GM21528 (cell line): ENCODE measurements at regions not wholly inside any gene's neighbourhood (a gene's known extent, or its start where the extent isn't known, plus 50 kb on each side); places are given as distances from the start of the nearest gene placed in this dataset.

Source experiments
- ATAC-seq: cut with Tn5 transposase; IDR thresholded peaks from one replicate; pipeline ENCODE4 v1.9.1; 2021; ENCODE audit warnings: mild to moderate bottlenecking, moderate library complexity; ENCODE audit not compliant: unreplicated experiment, low FRiP score

DNA sequence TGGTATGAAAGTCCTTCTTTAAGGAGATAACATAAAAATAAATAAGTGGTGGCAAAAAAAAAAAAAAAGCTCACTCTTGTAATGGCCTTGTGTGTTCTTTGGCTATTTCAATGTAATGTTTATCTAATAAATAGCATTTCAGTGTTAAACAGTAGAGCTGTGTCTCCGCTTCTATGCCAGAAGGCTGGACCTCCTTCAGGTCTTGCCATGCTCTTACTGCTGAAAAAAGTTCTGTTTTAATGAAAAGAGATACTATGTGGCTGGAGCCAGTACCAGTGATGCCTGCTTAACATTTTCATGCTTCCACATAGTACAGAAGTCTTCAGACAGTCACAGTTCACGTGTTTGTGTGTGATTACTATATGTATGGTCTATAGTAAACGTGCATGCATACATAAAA is 74.1 kb upstream of the PRICKLE1 start:
- no peak for ATAC-seq

DNA sequence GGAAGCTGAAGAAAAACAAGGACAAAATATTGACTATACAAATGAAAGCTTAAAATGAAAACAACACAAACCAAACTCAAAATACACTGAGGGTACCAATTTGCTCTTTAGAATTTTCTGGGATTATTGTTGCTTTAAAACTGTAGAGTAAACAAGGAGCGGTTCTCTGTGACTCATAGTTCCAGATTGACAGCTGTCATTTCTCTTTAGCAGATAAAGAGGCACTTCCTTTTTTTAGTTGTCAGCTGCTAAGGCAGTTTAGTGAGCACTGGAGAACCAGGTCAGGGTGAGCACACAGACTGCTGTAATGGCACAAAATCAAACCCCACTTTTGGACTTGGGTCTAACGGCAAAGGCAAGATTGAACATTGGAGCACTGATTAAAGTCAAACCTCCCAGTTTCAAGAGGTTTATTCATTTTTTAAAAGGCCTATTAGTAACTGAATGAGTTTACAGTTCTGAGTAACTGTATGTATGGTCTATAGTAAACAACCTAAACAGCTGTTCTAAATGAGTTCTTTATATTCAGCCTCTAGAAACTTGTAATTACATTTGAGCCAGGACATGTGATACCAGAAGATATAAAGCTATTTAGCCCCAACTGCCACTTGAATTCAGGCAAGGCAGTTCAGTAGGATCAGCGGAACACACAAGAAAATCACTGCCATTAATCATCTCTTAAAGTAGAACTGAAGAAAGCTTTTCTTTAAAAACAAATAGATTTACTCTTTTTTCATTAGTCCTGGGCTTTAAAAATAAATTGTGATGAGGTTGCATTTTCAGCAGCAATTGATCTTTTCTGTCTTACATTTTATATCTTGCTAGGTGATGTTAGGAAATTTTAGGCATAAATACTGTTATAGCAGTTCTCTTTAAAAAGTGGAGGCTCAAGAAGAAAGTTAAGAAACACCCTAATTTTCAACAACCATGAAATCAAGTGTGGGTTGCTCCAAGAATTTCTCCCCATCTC is 71.7 kb upstream of the PRICKLE1 start:
- no peak for ATAC-seq

DNA sequence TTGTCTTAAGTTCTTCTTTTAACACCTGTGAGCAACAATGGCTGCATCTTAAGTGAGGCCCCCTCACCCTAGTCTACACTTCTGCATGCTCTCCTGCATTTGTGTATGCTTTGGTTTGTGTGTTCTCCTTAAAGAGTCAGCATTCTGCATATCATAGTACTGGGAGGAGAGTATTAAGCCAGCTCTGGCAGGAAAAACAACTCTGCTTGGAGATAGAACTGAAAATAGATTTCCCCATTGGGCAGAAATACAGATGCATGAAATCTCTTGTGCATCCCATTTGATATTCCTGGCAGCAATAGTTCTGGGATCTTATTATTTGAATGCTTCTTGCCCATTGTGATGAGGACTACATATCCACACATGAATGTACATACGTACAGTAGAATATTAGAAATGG is 70.6 kb upstream of the PRICKLE1 start:
- no peak for ATAC-seq

- no peak for ATAC-seq
These were observed 62.5 kb upstream of the PRICKLE1 start for GRCh38 chr12:42652048-42652447.

DNA sequence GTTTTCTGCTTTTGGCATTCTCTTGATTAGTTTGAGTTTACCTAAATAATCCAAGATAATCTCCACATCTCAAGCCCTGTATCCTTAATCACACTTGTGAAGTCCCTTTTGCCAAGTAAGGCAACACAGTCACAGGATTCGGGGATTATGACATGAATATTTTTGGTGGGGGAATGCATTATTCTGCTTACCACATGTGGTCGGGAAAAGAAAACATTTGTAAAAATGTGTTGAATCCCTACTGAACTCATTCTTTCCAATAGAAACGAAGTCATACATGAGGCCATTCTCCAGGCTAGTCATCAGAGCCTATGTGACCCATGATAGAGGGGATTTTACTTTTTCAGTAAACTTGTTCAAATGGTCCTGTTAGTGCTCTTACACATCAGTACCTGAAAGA is 58.5 kb upstream of the PRICKLE1 start:
- no peak for ATAC-seq

DNA sequence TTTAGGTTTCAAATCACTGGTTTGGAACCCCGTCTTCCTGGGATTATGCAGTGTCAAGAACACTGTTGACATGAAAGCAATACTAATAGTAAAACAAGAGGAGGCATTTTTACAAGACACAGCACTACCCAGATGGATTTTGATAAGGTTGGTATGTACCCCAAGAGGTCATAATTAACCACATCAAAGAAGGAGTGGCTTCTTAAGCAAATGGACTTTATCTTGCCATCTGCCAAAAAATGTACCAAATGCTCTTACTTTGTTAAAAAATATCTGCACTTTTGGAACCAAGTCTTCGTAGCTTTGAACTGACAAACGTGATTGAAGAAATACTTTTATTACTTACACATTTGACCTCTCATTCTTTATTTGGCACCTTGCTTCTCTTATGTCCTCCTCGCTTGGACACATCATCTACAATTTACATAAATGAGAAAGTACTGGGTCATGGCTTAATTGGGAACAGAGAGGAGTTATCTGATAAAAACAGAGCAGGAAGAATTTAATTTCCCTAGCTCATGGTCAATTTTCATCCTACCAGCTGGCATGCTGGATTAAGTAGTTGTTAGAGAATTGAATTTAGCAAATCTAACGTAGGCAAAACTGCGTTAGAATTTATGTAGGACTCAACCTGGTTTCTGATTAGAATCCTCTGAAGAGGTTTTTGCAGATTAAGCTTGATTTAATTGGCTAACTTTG is 54.5 kb upstream of the PRICKLE1 start:
- no peak for ATAC-seq

GRCh38 chr12:42641221-42641885 is 51.8 kb upstream of the PRICKLE1 start:
- no peak for ATAC-seq

GRCh38 chr12:42640391-42640790 is 50.8 kb upstream of the PRICKLE1 start:
- ATAC-seq, result no peak

DNA sequence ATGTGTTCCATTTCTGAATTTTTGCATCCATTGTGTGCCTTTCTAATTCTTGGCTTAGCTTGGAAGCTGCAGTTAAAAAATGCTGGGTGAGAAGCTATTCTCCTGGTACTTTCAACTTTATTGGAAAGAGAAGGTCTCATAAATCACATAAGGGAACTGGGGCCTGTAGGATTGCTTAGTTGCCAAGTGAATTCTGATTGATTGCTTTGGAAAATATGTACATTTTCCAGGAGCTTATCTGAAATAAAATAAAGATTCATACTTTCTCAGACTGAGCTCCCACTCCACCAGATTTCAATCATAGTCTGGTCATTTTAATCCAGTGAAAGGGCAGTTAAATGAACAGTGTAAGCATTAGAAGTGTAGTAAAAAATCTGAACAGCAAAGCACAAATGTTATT is 50.0 kb upstream of the PRICKLE1 start:
- ATAC-seq, result no peak
